B cell (primary cell): ENCODE measurements at regions not wholly inside any gene's neighbourhood (a gene's known extent, or its start where the extent isn't known, plus 50 kb on each side); places are given as distances from the start of the nearest gene placed in this dataset.

Experiments used
- ATAC-seq: fragments of 200-7000 bp; cut with Tn5 transposase; one replicate; pipeline ENCODE4 v1.10.0; 2021; ENCODE audit warnings: low read depth, mild to moderate bottlenecking, moderate number of reproducible peaks, moderate library complexity
- CTCF ChIA-PET: fragments of 350-600 bp; sonication (Branson Sonifier 250); formaldehyde crosslinking; loops from one replicate; lab custom pipeline; 2021; ENCODE audit warnings: antibody characterized with exemption, inconsistent platforms; lab: Charles Lee
- POLR2A ChIA-PET: fragments of 350-600 bp; sonication (Branson Sonifier 250); formaldehyde crosslinking; loops from one replicate; lab custom pipeline; 2021; ENCODE audit warnings: antibody characterized with exemption; lab: Charles Lee
- DNase-seq: peaks from one replicate; pipeline ENCODE4 v3.0.0; 2013
- H2AFZ ChIP-seq: 2 replicates; pipeline ENCODE4 v1.6.1; 2012; ENCODE audit warnings: mild to moderate bottlenecking, low read depth, low read length; ENCODE audit not compliant: insufficient read depth, poor library complexity, severe bottlenecking
- H3K27ac ChIP-seq, 2 donors: 1 replicate in 1 of 2; 2 replicates in 1 of 2; pipeline ENCODE4 v1.5.1; 2012 to 2013; ENCODE audit warnings: low read length in 2 of 2, mild to moderate bottlenecking in 2 of 2, moderate library complexity in 1 of 2
- H3K27me3 ChIP-seq, 4 experiments: fragments of 200-600 bp in 1 of 4; sonication (generic) in 1 of 4; replicated peaks in 1 of 4; 1 replicate in 2 of 4; 2 replicates in 2 of 4; pipeline versions ENCODE4 v1.6.1 to v1.7.0; 2013 to 2016; ENCODE audit warnings: low read length in 3 of 4, mild to moderate bottlenecking in 2 of 4, mixed read lengths in 1 of 4, moderate library complexity in 1 of 4; ENCODE audit not compliant: insufficient read depth in 4 of 4, control insufficient read depth in 3 of 4; ENCODE audit errors: control extremely low read depth in 1 of 4
- H3K36me3 ChIP-seq, 2 experiments: replicated peaks in 1 of 2; 1 replicate in 1 of 2; 2 replicates in 1 of 2; pipeline versions ENCODE4 v1.6.1 to v1.7.1; 2013; ENCODE audit warnings: low read length in 1 of 2; ENCODE audit not compliant: insufficient read depth in 2 of 2, control insufficient read depth in 1 of 2; ENCODE audit errors: control extremely low read depth in 1 of 2, extremely low read depth in 1 of 2
- H3K4me1 ChIP-seq, 2 donors: fragments of 200-600 bp in 1 of 2; sonication (generic) in 1 of 2; 1 replicate in 1 of 2; 2 replicates in 1 of 2; pipeline versions ENCODE4 v1.5.1 to v1.6.1; 2013 to 2017; ENCODE audit warnings: low read length in 2 of 2; ENCODE audit not compliant: control insufficient read depth in 2 of 2, insufficient read depth in 2 of 2
- H3K4me2 ChIP-seq: replicated peaks from 2 replicates; pipeline ENCODE3; 2012; ENCODE audit warnings: mild to moderate bottlenecking, low read depth, low read length; ENCODE audit not compliant: poor library complexity, severe bottlenecking
- H3K4me3 ChIP-seq, 5 experiments: fragments of 200-600 bp in 1 of 5; sonication (generic) in 1 of 5; 1 replicate in 3 of 5; 2 replicates in 2 of 5; pipeline versions ENCODE4 v1.5.1 to v1.7.0; 2011 to 2016; ENCODE audit warnings: low read length in 4 of 5, mild to moderate bottlenecking in 4 of 5, low read depth in 2 of 5, control low read depth in 1 of 5, moderate library complexity in 1 of 5; ENCODE audit not compliant: insufficient read depth in 1 of 5; ENCODE audit errors: control extremely low read depth in 1 of 5, extremely low read depth in 1 of 5
- H3K79me2 ChIP-seq: fragments of 200-600 bp; sonication (generic); one replicate; pipeline ENCODE4 v1.6.0; 2016; ENCODE audit warnings: low read length; ENCODE audit not compliant: control insufficient read depth, insufficient read depth
- H3K9ac ChIP-seq: fragments of 200-600 bp; sonication (generic); 2 replicates; pipeline ENCODE4 v1.6.1; 2017; ENCODE audit warnings: mild to moderate bottlenecking, low read length, moderate library complexity
- H3K9me3 ChIP-seq, 3 donors: one replicate each; pipeline versions ENCODE4 v1.6.1 to v1.7.1; 2013; ENCODE audit warnings: low read length in 2 of 3; ENCODE audit not compliant: control insufficient read depth in 2 of 3, insufficient read depth in 1 of 3; ENCODE audit errors: control extremely low read depth in 1 of 3
- H4K20me1 ChIP-seq: 2 replicates; pipeline ENCODE4 v1.6.0; 2012; ENCODE audit warnings: mild to moderate bottlenecking, low read length; ENCODE audit not compliant: insufficient read depth, control insufficient read depth, poor library complexity, severe bottlenecking
- H3K27ac Mint-ChIP-seq: one replicate; pipeline ENCODE4 v1.8.0; 2021; ENCODE audit warnings: mixed read lengths
- H3K27me3 Mint-ChIP-seq: one replicate; pipeline ENCODE4 v1.8.0; 2021; ENCODE audit warnings: mixed read lengths
- H3K4me1 Mint-ChIP-seq: one replicate; pipeline ENCODE4 v1.8.0; 2021; ENCODE audit warnings: mixed read lengths
- H3K4me3 Mint-ChIP-seq: one replicate; pipeline ENCODE4 v1.8.0; 2021; ENCODE audit warnings: mixed read lengths
- H3K9me3 Mint-ChIP-seq: one replicate; pipeline ENCODE4 v1.8.0; 2022; ENCODE audit warnings: mixed read lengths; ENCODE audit not compliant: insufficient read depth
- CTCF ChIP-seq: fragments of 200-600 bp; IDR thresholded peaks from one replicate; pipeline ENCODE4 v1.8.0; 2022; ENCODE audit warnings: antibody characterized with exemption, mild to moderate bottlenecking
- EZH2 ChIP-seq: IDR thresholded peaks from 2 replicates; pipeline ENCODE4 v1.6.1; 2012; ENCODE audit warnings: borderline replicate concordance, low read depth, mild to moderate bottlenecking, moderate library complexity, low read length; ENCODE audit not compliant: insufficient read depth, poor library complexity, severe bottlenecking
- WGBS: methylation state at CpG from one replicate; pipeline ENCODE4 v1.1.5; 2013; ENCODE audit warnings: missing lambda C conversion rate; ENCODE audit not compliant: insufficient coverage; 5-methylcytosine and 5-hydroxymethylcytosine counted together
- intact Hi-C: fragments of 100-400 bp; cut with micrococcal nuclease; formaldehyde crosslinking; loops from one replicate; pipeline ENCODE4 v1.10.0; 2022

- Histone ChIP-seq H4K20me1 (no peaks in the 10 kb centered on the region), H3K36me3 (no peaks in the 10 kb centered on the region), H3K9me3 (no peaks in the 10 kb centered on the region), H2AFZ (no peak overlapping the region), H3K4me1 (no peaks in the 10 kb centered on the region), H3K4me3 (no peak overlapping the region), H3K9ac (no peak overlapping the region), H3K4me2 (no peak overlapping the region), H3K27me3 (no peaks in the 10 kb centered on the region), H3K79me2 (no peaks in the 10 kb centered on the region), H3K27ac (no peak overlapping the region)
- DNase-seq (no peak), ATAC-seq (no peak)
- Mint-ChIP-seq H3K27ac (no peak overlapping the region), H3K4me3 (no peak overlapping the region), H3K9me3 (no peaks in the 10 kb centered on the region), H3K4me1 (peaks cover 4% of the 10 kb centered on the region), H3K27me3 (no peaks in the 10 kb centered on the region)
- ChIA-PET CTCF (no interaction called here), POLR2A (interaction anchor here (0.7 kb wide), 1 partner anchor 842 kb away, joined by 3 read pairs; no protein-coding TSS in a partner anchor)
- TF ChIP-seq CTCF (no peak), EZH2 (no peak)
- intact Hi-C loops, result no loop called here
- 38% methylated on average over 3 of the region's 4 CpGs for WGBS
Measured at GRCh38 chrX:65589304-65589703, 54.7 kb upstream of the LAS1L start.

GRCh38 chrX:65588795-65589194 is 54.2 kb upstream of the LAS1L start:
- no CpG with 5 or more reads among the region's 1 CpG for WGBS
- Mint-ChIP-seq H3K4me3 (no peak overlapping the region), H3K27me3 (no peaks in the 10 kb centered on the region), H3K27ac (no peak overlapping the region), H3K4me1 (peaks cover 4% of the 10 kb centered on the region), H3K9me3 (no peaks in the 10 kb centered on the region)
- no peaks in the 10 kb centered on the region for H3K79me2 ChIP-seq
- no peak overlapping the region for H3K4me3 ChIP-seq
- no peak overlapping the region for H3K4me2 ChIP-seq
- H3K36me3 ChIP-seq, result no peaks in the 10 kb centered on the region
- no peak overlapping the region for H2AFZ ChIP-seq
- CTCF ChIA-PET, result no interaction called here
- POLR2A ChIA-PET, result interaction anchor here (0.7 kb wide), 1 partner anchor 842 kb away, joined by 3 read pairs; no protein-coding TSS in a partner anchor
- no peak for DNase-seq
- intact Hi-C loops, result no loop called here
- no peak for ATAC-seq
- H3K27ac ChIP-seq, result no peak overlapping the region
- H3K4me1 ChIP-seq, result no peaks in the 10 kb centered on the region
- H3K27me3 ChIP-seq, result no peaks in the 10 kb centered on the region
- H3K9ac ChIP-seq, result no peak overlapping the region
- no peaks in the 10 kb centered on the region for H3K9me3 ChIP-seq
- TF ChIP-seq EZH2 (no peak), CTCF (no peak)
- H4K20me1 ChIP-seq, result no peaks in the 10 kb centered on the region
